Activated CD4-positive, alpha-beta T cell treated with anti-CD3 and anti-CD28 coated beads for 36 hours (primary cell): ENCODE measurements at regions not wholly inside any gene's neighbourhood (a gene's known extent, or its start where the extent isn't known, plus 50 kb on each side); places are given as distances from the start of the nearest gene placed in this dataset.

Experiments
- ATAC-seq: fragments of 200-7000 bp; cut with Tn5 transposase; one replicate; pipeline ENCODE4 v1.10.0; 2021; ENCODE audit warnings: mild to moderate bottlenecking, moderate library complexity
- CTCF ChIA-PET: fragments of 350-600 bp; sonication (Branson Sonifier 250); formaldehyde crosslinking; loops from one replicate; lab custom pipeline; 2021; ENCODE audit warnings: antibody characterized with exemption; lab: Charles Lee
- POLR2A ChIA-PET: fragments of 350-600 bp; sonication (Branson Sonifier 250); formaldehyde crosslinking; loops from one replicate; lab custom pipeline; 2021; ENCODE audit warnings: antibody characterized with exemption, inconsistent platforms; lab: Charles Lee
- DNase-seq: peaks from one replicate; pipeline ENCODE4 v3.0.0-alpha.2; 2020
- H3K27ac Mint-ChIP-seq: one replicate; pipeline ENCODE4 v1.8.0; 2021; ENCODE audit warnings: mixed read lengths
- H3K27me3 Mint-ChIP-seq: one replicate; pipeline ENCODE4 v1.8.0; 2021; ENCODE audit warnings: mixed read lengths
- H3K36me3 Mint-ChIP-seq: one replicate; pipeline ENCODE4 v1.8.0; 2021; ENCODE audit warnings: low read depth, mixed read lengths
- H3K4me1 Mint-ChIP-seq: one replicate; pipeline ENCODE4 v1.8.0; 2021; ENCODE audit warnings: mixed read lengths
- H3K4me3 Mint-ChIP-seq: one replicate; pipeline ENCODE4 v1.8.0; 2021; ENCODE audit warnings: mild to moderate bottlenecking, moderate library complexity, mixed read lengths
- H3K9me3 Mint-ChIP-seq: one replicate; pipeline ENCODE4 v1.8.0; 2021; ENCODE audit warnings: low read depth, mixed read lengths
- intact Hi-C, 2 experiments: fragments of 100-400 bp; cut with DNase I in 1 of 2; cut with micrococcal nuclease in 1 of 2; formaldehyde crosslinking; loops; one replicate each; pipeline versions ENCODE4 v1.14.2 to v1.15.1; 2022 to 2024; cut with DNase I, micrococcal nuclease

DNA sequence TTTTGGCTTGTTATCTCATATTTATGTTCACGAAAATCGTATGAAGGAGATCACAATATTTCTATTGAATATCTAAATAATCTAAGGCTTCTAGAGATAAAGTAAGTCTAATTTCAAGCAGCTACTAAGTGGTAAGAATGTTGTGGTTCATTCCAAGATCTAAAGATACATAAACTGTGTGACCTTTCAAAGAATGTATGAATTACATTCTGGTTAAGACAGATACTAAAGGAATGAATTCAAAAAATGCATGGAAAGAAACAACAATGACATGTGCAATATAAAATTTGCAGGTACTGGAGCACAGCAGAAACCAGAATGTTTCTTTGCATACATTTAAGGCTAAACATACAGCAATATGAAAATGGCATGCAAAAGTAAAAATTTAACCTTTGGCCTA is 1214.6 kb downstream of the CDH8 start:
- DNase-seq = no peak
- no peak overlapping the region for H3K4me3 Mint-ChIP-seq
- POLR2A ChIA-PET = no interaction called here
- H3K4me1 Mint-ChIP-seq = no peaks in the 10 kb centered on the region
- H3K9me3 Mint-ChIP-seq = peaks cover 8% of the 10 kb centered on the region
- ATAC-seq = no peak
- intact Hi-C loops = no loop called here
- no peak overlapping the region for H3K27ac Mint-ChIP-seq
- H3K36me3 Mint-ChIP-seq = no peaks in the 10 kb centered on the region
- CTCF ChIA-PET = no interaction called here
- no peaks in the 10 kb centered on the region for H3K27me3 Mint-ChIP-seq

GRCh38 chr16:60820361-60820760 is 1215.9 kb downstream of the CDH8 start:
- Mint-ChIP-seq H3K27me3 (no peaks in the 10 kb centered on the region), H3K27ac (no peak overlapping the region), H3K4me3 (no peak overlapping the region), H3K9me3 (peaks cover 9% of the 10 kb centered on the region), H3K4me1 (no peaks in the 10 kb centered on the region), H3K36me3 (no peaks in the 10 kb centered on the region)
- ChIA-PET POLR2A (no interaction called here), CTCF (no interaction called here)
- intact Hi-C loops = no loop called here
- no peak for DNase-seq
- no peak for ATAC-seq

DNA sequence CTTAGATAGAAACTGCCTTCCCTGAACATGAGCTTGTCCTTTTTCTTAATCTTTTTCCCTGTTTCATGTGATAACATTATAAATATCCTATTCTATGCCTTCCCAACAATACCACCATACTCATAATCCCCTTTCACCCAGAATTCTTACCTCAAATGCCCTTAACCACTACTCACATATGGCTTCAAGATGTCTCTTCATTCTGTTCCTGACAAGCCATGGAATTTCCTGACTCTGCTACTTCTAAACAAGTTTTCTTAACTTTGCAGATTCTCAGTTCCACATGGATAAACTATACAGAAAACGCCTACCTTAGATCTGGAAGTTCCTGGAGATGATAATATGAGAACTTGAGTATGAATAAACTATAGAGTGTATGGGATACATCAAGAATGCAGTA is 1217.8 kb downstream of the CDH8 start:
- ATAC-seq (no peak), DNase-seq (no peak)
- intact Hi-C loops = no loop called here
- no peaks in the 10 kb centered on the region for H3K4me1 Mint-ChIP-seq
- no peak overlapping the region for H3K27ac Mint-ChIP-seq
- POLR2A ChIA-PET = no interaction called here
- CTCF ChIA-PET = no interaction called here
- H3K4me3 Mint-ChIP-seq = no peak overlapping the region
- no peaks in the 10 kb centered on the region for H3K27me3 Mint-ChIP-seq
- H3K9me3 Mint-ChIP-seq = peaks cover 9% of the 10 kb centered on the region
- no peaks in the 10 kb centered on the region for H3K36me3 Mint-ChIP-seq

- no peak overlapping the region for H3K4me3 Mint-ChIP-seq
- H3K9me3 Mint-ChIP-seq = peaks cover 11% of the 10 kb centered on the region
- H3K27me3 Mint-ChIP-seq = no peaks in the 10 kb centered on the region
- DNase-seq (no peak), ATAC-seq (no peak)
- POLR2A ChIA-PET = no interaction called here
- intact Hi-C loops = no loop called here
- CTCF ChIA-PET = no interaction called here
- no peaks in the 10 kb centered on the region for H3K4me1 Mint-ChIP-seq
- no peaks in the 10 kb centered on the region for H3K36me3 Mint-ChIP-seq
- no peak overlapping the region for H3K27ac Mint-ChIP-seq
These were observed 1219.8 kb downstream of the CDH8 start for GRCh38 chr16:60816461-60816860.

- Mint-ChIP-seq H3K27ac (no peak overlapping the region), H3K27me3 (no peaks in the 10 kb centered on the region), H3K4me3 (no peak overlapping the region), H3K36me3 (no peaks in the 10 kb centered on the region), H3K4me1 (no peaks in the 10 kb centered on the region), H3K9me3 (peaks cover 14% of the 10 kb centered on the region)
- intact Hi-C loops = no loop called here
- ATAC-seq = no peak
- CTCF ChIA-PET = interaction anchor here (0.6 kb wide), 1 partner anchor 795 kb away, joined by 3 read pairs; no protein-coding TSS in a partner anchor
- POLR2A ChIA-PET = no interaction called here
- DNase-seq = no peak
These were observed 1220.4 kb downstream of the CDH8 start for GRCh38 chr16:60815865-60816264.

GRCh38 chr16:60815033-60815432 is 1221.2 kb downstream of the CDH8 start:
- POLR2A ChIA-PET = no interaction called here
- no peak overlapping the region for H3K27ac Mint-ChIP-seq
- intact Hi-C loops = no loop called here

GRCh38 chr16:60811657-60812056 is 1224.6 kb downstream of the CDH8 start:
- H3K9me3 Mint-ChIP-seq = peaks cover 17% of the 10 kb centered on the region
- no peak overlapping the region for H3K4me3 Mint-ChIP-seq
- ChIA-PET POLR2A (no interaction called here), CTCF (no interaction called here)
- DNase-seq (no peak), ATAC-seq (no peak)
- H3K27me3 Mint-ChIP-seq = no peaks in the 10 kb centered on the region
- H3K27ac Mint-ChIP-seq = no peak overlapping the region
- no peaks in the 10 kb centered on the region for H3K36me3 Mint-ChIP-seq
- intact Hi-C loops = no loop called here
- H3K4me1 Mint-ChIP-seq = no peaks in the 10 kb centered on the region

More at GRCh38 chr16:60815033-60815432, 1221.2 kb downstream of the CDH8 start:
- H3K36me3 Mint-ChIP-seq = no peaks in the 10 kb centered on the region
- DNase-seq = no peak
- H3K27me3 Mint-ChIP-seq = no peaks in the 10 kb centered on the region
- CTCF ChIA-PET = no interaction called here
- ATAC-seq = no peak
- H3K4me1 Mint-ChIP-seq = no peaks in the 10 kb centered on the region
- H3K4me3 Mint-ChIP-seq = no peak overlapping the region
- peaks cover 14% of the 10 kb centered on the region for H3K9me3 Mint-ChIP-seq

DNA sequence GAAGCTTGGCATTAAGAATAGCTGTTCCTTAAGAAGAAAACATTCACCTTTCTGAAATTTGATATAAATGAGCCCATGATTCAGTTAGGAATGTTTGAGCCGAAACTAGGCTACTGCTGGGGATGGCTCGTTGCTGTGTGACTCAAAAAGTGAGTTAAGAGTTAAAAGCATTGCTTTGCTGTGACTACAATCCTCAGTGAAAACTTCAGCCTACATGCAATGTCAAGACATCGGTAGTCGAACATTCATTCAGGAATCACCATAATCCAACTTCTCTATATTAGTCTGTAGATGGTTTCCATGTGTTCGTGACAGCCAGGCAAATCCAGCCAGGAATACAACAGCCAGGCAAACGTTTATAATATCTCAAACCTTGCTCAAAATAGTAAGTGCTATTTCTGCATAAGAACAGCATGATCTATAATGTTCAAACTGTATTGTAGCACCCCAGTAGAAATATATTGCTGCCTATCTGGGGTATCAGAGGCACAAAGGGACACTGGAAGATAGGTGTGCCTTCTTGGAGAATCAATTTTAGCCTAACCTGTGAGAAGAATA is 1225.1 kb downstream of the CDH8 start:
- ChIA-PET POLR2A (no interaction called here), CTCF (interaction anchor here (1.0 kb wide), 1 partner anchor 1716 kb away, joined by 3 read pairs; no protein-coding TSS in a partner anchor)
- no peak overlapping the region for H3K27ac Mint-ChIP-seq
- ATAC-seq = no peak
- intact Hi-C loops = no loop called here
- DNase-seq = no peak
- no peaks in the 10 kb centered on the region for H3K4me1 Mint-ChIP-seq
- H3K4me3 Mint-ChIP-seq = no peak overlapping the region
- H3K36me3 Mint-ChIP-seq = no peaks in the 10 kb centered on the region
- H3K9me3 Mint-ChIP-seq = peaks cover 19% of the 10 kb centered on the region
- H3K27me3 Mint-ChIP-seq = no peaks in the 10 kb centered on the region

GRCh38 chr16:60810250-60810649 is 1226.0 kb downstream of the CDH8 start:
- H3K36me3 Mint-ChIP-seq = no peaks in the 10 kb centered on the region
- POLR2A ChIA-PET = no interaction called here
- no peak for ATAC-seq
- CTCF ChIA-PET = interaction anchor here (0.6 to 1.0 kb wide), 2 partner anchors 13 to 1717 kb away, joined by 3 read pairs; no protein-coding TSS in a partner anchor
- H3K4me1 Mint-ChIP-seq = no peaks in the 10 kb centered on the region
- H3K9me3 Mint-ChIP-seq = peaks cover 21% of the 10 kb centered on the region
- H3K27me3 Mint-ChIP-seq = no peaks in the 10 kb centered on the region
- intact Hi-C loops = no loop called here
- DNase-seq = no peak
- no peak overlapping the region for H3K27ac Mint-ChIP-seq
- H3K4me3 Mint-ChIP-seq = no peak overlapping the region

DNA sequence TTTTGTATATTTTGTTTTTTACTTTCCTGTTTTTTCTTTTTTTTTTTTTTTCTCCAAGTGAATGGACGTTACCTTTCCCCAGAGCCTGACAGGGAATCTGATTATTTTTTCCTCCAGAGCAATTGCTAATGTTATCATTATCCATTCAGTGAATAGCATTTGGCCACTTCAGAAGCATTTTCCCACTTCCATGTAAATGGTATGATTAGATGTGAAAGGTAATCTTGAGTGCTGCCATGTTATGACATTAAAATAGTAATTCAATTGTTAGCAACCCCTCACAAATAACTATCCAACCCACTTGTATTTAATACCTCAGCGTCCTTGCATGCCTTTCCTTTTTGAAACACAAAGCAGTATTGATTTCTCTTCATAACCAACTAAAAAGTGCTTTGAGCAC is 1243.8 kb downstream of the CDH8 start:
- DNase-seq (no peak), ATAC-seq (no peak)
- Mint-ChIP-seq H3K27ac (no peak overlapping the region), H3K9me3 (peaks cover 22% of the 10 kb centered on the region), H3K4me1 (no peaks in the 10 kb centered on the region), H3K4me3 (no peak overlapping the region), H3K36me3 (no peaks in the 10 kb centered on the region), H3K27me3 (no peaks in the 10 kb centered on the region)
- POLR2A ChIA-PET = no interaction called here
- intact Hi-C loops = no loop called here
- CTCF ChIA-PET = no interaction called here

- Mint-ChIP-seq H3K27me3 (no peaks in the 10 kb centered on the region), H3K9me3 (peaks cover 14% of the 10 kb centered on the region), H3K4me3 (no peak overlapping the region), H3K27ac (no peak overlapping the region), H3K4me1 (no peaks in the 10 kb centered on the region), H3K36me3 (no peaks in the 10 kb centered on the region)
- ATAC-seq (no peak), DNase-seq (no peak)
- ChIA-PET POLR2A (no interaction called here), CTCF (interaction anchor here (0.5 kb wide), 1 partner anchor 578 kb away, joined by 3 read pairs; no protein-coding TSS in a partner anchor)
- intact Hi-C loops = no loop called here
These were observed 1247.6 kb downstream of the CDH8 start for GRCh38 chr16:60788631-60789030.

- no peaks in the 10 kb centered on the region for H3K36me3 Mint-ChIP-seq
- ChIA-PET CTCF (no interaction called here), POLR2A (no interaction called here)
- H3K9me3 Mint-ChIP-seq = peaks cover 15% of the 10 kb centered on the region
- H3K27me3 Mint-ChIP-seq = no peaks in the 10 kb centered on the region
- no peaks in the 10 kb centered on the region for H3K4me1 Mint-ChIP-seq
- H3K27ac Mint-ChIP-seq = no peak overlapping the region
- ATAC-seq = no peak
- intact Hi-C loops = no loop called here
- DNase-seq = no peak
- no peak overlapping the region for H3K4me3 Mint-ChIP-seq
These were observed 1260.0 kb downstream of the CDH8 start for GRCh38 chr16:60776281-60776680.
